Left lung (tissue), 4 donors: ENCODE measurements at regions not wholly inside any gene's neighbourhood (a gene's known extent, or its start where the extent isn't known, plus 50 kb on each side); places are given as distances from the start of the nearest gene placed in this dataset.

ENCODE experiments used
- ATAC-seq: fragments of 200-7000 bp; cut with Tn5 transposase; one replicate; pipeline ENCODE4 v1.9.1; 2020; ENCODE audit warnings: moderate library complexity
- DNase-seq, 4 donors: peaks; one replicate each; pipeline ENCODE4 v3.0.0-alpha.2; 2013 to 2020
- H3K27ac ChIP-seq, 2 donors: fragments of 200-600 bp; sonication (generic) in 1 of 2; one replicate each; pipeline versions ENCODE4 v1.5.0 to v1.8.0; 2020 to 2021
- H3K27me3 ChIP-seq, 2 donors: fragments of 200-600 bp; sonication (generic) in 1 of 2; one replicate each; pipeline versions ENCODE4 v1.5.0 to v1.8.0; 2020 to 2021
- H3K36me3 ChIP-seq, 2 donors: fragments of 200-600 bp; sonication (generic) in 1 of 2; one replicate each; pipeline versions ENCODE4 v1.5.0 to v1.8.0; 2020 to 2021
- H3K4me1 ChIP-seq, 2 donors: fragments of 200-600 bp; one replicate each; pipeline ENCODE4 v1.8.0; 2021
- H3K4me3 ChIP-seq, 2 donors: fragments of 200-600 bp; sonication (generic) in 1 of 2; one replicate each; pipeline versions ENCODE4 v1.5.0 to v1.8.0; 2020 to 2021; ENCODE audit warnings: mild to moderate bottlenecking in 1 of 2
- H3K9me3 ChIP-seq, 2 donors: fragments of 200-600 bp; sonication (generic) in 1 of 2; one replicate each; pipeline versions ENCODE4 v1.5.0 to v1.8.0; 2020 to 2021
- CTCF ChIP-seq, 2 donors: fragments of 200-600 bp; sonication (generic) in 1 of 2; IDR thresholded peaks; one replicate each; pipeline versions ENCODE4 v1.5.0 to v1.8.0; 2021; ENCODE audit warnings: antibody characterized with exemption in 2 of 2
- intact Hi-C, 2 donors: fragments of 100-400 bp; cut with DNase I; formaldehyde crosslinking; loops; one replicate each; pipeline versions ENCODE4 v1.11.2 to v1.14.2; 2022
- donor health status: DM: no; HTN: yes; CAD: no.
- donor health status: DM: no; HTN: no; CAD: no.

DNA sequence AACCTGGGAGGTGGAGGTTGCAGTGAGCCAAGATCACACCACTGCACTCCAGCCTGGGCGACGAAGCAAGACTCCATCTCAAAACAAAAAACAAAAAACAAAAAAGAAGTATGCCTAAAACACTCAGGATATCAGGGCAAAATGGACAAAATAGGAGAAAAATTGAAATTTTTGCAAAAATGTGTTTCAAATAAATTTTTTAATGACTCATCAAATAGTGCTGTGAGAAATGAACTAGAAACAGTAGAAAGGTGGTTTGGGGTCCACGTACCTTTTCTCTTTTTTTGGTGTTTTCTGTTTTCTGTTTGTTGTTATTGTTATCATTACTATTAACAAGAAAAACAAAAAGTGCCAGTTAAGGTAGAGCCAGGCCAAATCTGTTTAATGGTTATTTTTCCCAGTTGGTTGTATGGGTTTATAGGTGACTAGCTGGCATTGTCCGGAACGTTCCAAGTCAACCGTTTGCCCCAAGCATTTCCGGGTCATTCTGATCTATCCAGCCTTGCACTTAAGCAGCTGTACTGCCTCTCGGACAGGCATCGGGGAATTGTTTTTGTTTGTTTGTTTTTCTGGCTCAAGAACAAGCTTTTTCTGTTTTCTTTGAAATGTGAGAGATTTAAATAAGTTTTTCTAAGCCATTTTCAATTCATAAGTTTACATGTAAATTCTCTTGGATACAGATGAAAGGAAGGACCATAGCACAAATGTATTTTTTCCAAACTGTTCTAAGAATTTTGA is 157.0 kb upstream of the NEBL start:
- DNase-seq (peak in 2 of 4 donors; percentile 59 to 66), ATAC-seq (no peak)
- no peak overlapping the region for H3K27ac ChIP-seq
- no peak overlapping the region for H3K4me3 ChIP-seq
- H3K27me3 ChIP-seq, result no peaks in the 10 kb centered on the region
- H3K36me3 ChIP-seq, result no peaks in the 10 kb centered on the region
- intact Hi-C loops, result no loop called here
- peaks cover 0 to 6% of the 10 kb centered on the region in 2 donors for H3K4me1 ChIP-seq
- no peak for TF ChIP-seq CTCF (IDR thresholded peaks at IDR 0.05)
- peaks cover 0 to 14% of the 10 kb centered on the region in 2 donors for H3K9me3 ChIP-seq

DNA sequence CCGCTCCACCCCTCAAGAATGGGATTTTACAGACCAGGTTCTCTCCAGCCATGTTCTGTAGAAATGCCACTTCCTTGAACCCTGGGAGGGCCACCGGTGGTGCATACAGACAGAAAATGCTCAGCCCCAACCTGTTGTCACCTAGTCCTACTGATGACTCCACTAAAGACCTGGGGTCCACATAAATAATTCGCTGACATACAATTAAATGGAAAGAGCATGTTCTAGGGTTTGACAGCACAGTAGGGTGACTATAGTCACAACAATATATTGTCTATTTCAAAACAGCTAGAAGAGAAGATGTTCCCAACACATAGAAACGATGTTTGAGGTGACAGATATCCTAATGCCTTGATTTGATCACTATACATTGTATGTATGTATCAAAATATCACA is 155.6 kb upstream of the NEBL start:
- intact Hi-C loops, result no loop called here
- peaks cover 4 to 6% of the 10 kb centered on the region in 2 donors for H3K4me1 ChIP-seq
- no peak for TF ChIP-seq CTCF (IDR thresholded peaks at IDR 0.05)
- no peak for DNase-seq
- H3K36me3 ChIP-seq, result no peaks in the 10 kb centered on the region
- no peak overlapping the region for H3K27ac ChIP-seq
- no peaks in the 10 kb centered on the region for H3K27me3 ChIP-seq
- ATAC-seq, result no peak
- H3K4me3 ChIP-seq, result no peak overlapping the region
- peaks cover 0 to 6% of the 10 kb centered on the region in 2 donors for H3K9me3 ChIP-seq

GRCh38 chr10:21052072-21052708 is 155.1 kb upstream of the NEBL start:
- intact Hi-C loops, result no loop called here
- H3K27me3 ChIP-seq, result no peaks in the 10 kb centered on the region
- peaks cover 0 to 6% of the 10 kb centered on the region in 2 donors for H3K9me3 ChIP-seq
- H3K27ac ChIP-seq, result no peak overlapping the region
- no peak overlapping the region for H3K4me3 ChIP-seq
- no peaks in the 10 kb centered on the region for H3K36me3 ChIP-seq
- ATAC-seq (no peak), DNase-seq (no peak)
- TF ChIP-seq CTCF (IDR thresholded peaks at IDR 0.05), result no peak
- H3K4me1 ChIP-seq, result peaks cover 6 to 8% of the 10 kb centered on the region in 2 donors

GRCh38 chr10:21049482-21049881 is 152.4 kb upstream of the NEBL start:
- no peak for TF ChIP-seq CTCF (IDR thresholded peaks at IDR 0.05)
- Histone ChIP-seq H3K9me3 (peaks cover 0 to 6% of the 10 kb centered on the region in 2 donors), H3K4me1 (peaks cover 3 to 8% of the 10 kb centered on the region in 2 donors), H3K27me3 (no peaks in the 10 kb centered on the region), H3K36me3 (no peaks in the 10 kb centered on the region), H3K27ac (no peak overlapping the region), H3K4me3 (no peak overlapping the region)
- ATAC-seq, result no peak
- intact Hi-C loops, result no loop called here
- DNase-seq, result no peak

DNA sequence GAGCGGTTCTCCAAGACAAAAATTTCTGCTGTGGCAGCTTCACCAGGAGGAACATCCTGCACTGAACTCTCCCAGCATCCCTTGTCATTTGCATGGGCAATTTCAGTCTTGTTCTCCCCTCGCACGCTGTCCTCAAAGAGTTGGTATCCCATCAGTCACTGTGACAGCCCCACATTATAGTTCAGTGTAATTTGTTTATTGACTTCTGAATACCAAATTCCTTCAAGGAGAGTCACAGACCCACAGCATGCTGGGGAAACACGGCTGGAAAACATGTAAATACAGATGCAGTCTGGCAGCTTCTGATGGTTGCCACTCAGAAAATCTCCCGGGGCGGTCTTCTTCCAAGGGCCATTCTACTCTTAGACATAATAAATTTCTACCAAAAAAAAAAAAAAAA is 151.0 kb upstream of the NEBL start:
- Histone ChIP-seq H3K27ac (no peak overlapping the region), H3K4me1 (peaks cover 4 to 8% of the 10 kb centered on the region in 2 donors), H3K27me3 (no peaks in the 10 kb centered on the region), H3K36me3 (no peaks in the 10 kb centered on the region), H3K4me3 (no peak overlapping the region), H3K9me3 (peaks cover 0 to 6% of the 10 kb centered on the region in 2 donors)
- DNase-seq (no peak), ATAC-seq (peak; percentile 10)
- TF ChIP-seq CTCF (IDR thresholded peaks at IDR 0.05), result no peak
- intact Hi-C loops, result no loop called here
